H7 (cell line): ENCODE measurements at regions not wholly inside any gene's neighbourhood (a gene's known extent, or its start where the extent isn't known, plus 50 kb on each side); places are given as distances from the start of the nearest gene placed in this dataset.

Experiments used
- DNase-seq: peaks from one replicate; pipeline ENCODE4 v3.0.0; 2012
- H3K27me3 ChIP-seq: 2 replicates; pipeline ENCODE4 v1.6.0; 2011; ENCODE audit warnings: mild to moderate bottlenecking, low read length; ENCODE audit not compliant: control insufficient read depth, insufficient read depth
- H3K36me3 ChIP-seq: replicated peaks from 2 replicates; pipeline ENCODE4 v1.5.1; 2011; ENCODE audit warnings: low read length; ENCODE audit not compliant: control insufficient read depth, insufficient read depth
- H3K4me3 ChIP-seq: 2 replicates; pipeline ENCODE4 v1.5.1; 2011; ENCODE audit warnings: low read depth, mild to moderate bottlenecking, control low read depth, low read length, moderate library complexity; ENCODE audit not compliant: insufficient read depth

DNA sequence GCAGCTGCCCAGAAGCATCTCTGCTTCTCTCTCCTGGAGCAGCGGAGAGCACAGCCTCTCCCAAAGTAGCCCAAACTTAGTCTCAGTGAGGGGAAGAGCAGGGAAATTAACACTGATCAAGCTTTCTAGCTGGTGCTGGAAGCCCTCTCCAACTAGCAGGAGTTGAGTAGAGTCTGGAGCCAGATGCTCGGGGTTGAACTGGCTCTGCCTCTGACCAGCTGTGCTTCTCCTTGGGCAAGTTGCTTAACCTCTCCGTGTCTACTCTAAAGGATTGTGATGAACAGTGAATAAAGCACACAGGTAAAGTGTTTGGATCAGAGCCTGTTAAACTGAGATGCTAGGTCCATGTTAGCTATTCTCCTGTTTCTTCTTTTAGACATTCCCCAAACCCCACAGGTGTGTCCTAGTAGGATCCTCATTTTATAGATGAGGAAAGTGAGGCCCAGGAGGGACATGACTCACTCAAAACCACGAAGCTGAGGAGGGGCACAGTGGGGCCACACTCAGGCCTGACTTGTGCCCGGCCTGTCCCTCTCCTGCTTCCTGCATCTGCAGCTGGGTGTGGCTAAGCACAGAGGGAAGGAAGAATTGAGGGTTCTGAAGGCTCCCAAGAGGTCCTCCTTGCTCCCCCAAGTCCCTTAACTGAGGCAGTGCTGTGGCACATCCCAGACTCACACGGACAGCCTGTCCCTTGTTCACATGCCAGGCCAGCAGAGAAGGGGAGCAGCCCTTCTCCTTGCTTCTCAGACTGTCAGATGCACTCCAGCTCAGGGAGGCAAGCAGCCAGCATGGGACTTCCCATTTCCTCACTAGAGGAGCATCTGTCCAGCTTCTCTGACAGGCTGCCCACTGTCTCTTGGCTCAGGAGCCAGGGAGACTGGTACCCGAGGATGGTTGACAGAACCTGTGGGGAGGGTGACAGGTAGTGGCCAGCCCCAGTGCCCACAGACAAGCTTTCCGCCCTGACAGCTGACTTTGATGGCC lies 152.0 kb upstream of the IGSF21 start:
- H3K4me3 ChIP-seq, result no peak overlapping the region
- no peaks in the 10 kb centered on the region for H3K36me3 ChIP-seq

DNA sequence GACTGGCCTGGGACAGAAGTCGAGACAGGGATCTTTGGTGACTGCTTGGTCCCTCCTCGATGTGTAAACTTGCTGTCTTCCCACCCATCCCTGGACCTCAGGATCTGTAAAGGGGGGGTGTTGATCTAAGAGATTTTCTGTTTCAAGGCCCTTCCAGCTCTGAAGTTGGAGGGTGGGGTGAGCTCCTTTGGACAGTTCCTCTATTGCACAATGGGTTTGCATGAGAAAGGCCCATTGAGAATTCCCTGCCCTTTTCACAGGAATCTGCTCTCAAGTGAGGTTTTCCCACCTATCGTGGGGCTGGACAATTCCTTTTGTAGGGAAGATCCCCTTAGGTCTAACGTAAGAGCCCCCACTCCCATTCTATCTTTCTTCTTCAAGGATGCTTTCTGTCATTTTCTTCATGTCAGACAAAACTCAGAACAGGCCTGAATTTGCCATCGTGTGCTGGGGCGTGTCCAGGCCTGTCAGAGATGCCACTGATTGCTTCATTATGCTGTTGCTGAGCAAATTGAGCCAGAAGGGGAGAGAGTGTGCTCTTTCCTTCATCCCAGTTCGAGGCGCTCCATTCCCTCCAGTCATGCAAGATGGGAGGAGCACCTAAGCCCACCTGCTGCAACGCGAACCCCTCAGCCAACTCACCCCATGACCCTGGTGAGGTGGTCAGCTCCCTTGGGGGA lies 149.9 kb upstream of the IGSF21 start:
- no peaks in the 10 kb centered on the region for H3K36me3 ChIP-seq
- no peaks in the 10 kb centered on the region; the same call in none of the 2 replicates for H3K27me3 ChIP-seq
- no peak overlapping the region for H3K4me3 ChIP-seq
- DNase-seq, result peak; percentile 47

More for the DNA sequence above, 152.0 kb upstream of the IGSF21 start:
- H3K27me3 ChIP-seq, result no peaks in the 10 kb centered on the region; the same call in none of the 2 replicates
- no peak for DNase-seq

GRCh38 chr1:17958704-17959103 lies 148.9 kb upstream of the IGSF21 start:
- no peak for DNase-seq
- no peaks in the 10 kb centered on the region; the same call in none of the 2 replicates for H3K27me3 ChIP-seq
- no peak overlapping the region for H3K4me3 ChIP-seq
- H3K36me3 ChIP-seq, result no peaks in the 10 kb centered on the region

GRCh38 chr1:17963513-17963912 lies 144.1 kb upstream of the IGSF21 start:
- H3K36me3 ChIP-seq, result no peaks in the 10 kb centered on the region
- H3K27me3 ChIP-seq, result peaks cover 2% of the 10 kb centered on the region
- DNase-seq, result no peak
- no peak overlapping the region for H3K4me3 ChIP-seq

- no peak for DNase-seq
- Histone ChIP-seq H3K36me3 (no peaks in the 10 kb centered on the region), H3K27me3 (peaks cover 2% of the 10 kb centered on the region), H3K4me3 (no peak overlapping the region)
Observed at GRCh38 chr1:17965515-17966100, 142.0 kb upstream of the IGSF21 start.

GRCh38 chr1:17966341-17966740 lies 141.3 kb upstream of the IGSF21 start:
- H3K27me3 ChIP-seq, result peaks cover 2% of the 10 kb centered on the region
- H3K36me3 ChIP-seq, result no peaks in the 10 kb centered on the region
- H3K4me3 ChIP-seq, result no peak overlapping the region
- no peak for DNase-seq

DNA sequence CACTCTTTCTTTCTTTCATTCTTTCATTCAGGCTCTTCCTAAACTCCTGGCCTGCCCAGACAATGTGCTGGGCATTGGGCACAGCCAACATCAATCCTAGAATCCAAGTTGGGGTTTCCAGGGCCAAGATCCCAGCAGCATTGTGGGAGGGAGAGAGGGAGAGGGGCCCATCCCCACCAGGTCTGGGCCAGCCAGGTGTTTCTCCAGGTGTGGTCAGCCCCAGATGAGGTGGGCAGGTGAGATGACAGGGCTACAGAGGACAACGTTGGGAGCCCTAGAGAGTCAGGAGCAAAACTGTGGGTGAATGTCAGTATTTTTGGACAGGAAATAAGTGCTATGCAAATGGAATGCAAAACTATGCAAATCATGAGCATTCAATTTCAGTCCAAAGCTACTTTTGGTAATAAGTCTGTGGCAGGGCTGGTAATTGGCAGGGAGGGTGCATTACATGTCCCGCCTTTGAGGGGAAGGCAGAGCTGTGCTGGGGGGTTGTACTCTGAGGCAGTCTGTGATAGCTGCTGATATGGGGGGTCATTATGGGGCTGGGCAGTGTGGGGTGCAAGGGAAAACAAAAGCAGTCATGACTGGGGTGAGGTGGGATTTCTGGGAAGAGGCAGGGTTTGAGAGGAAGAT lies 139.9 kb upstream of the IGSF21 start:
- no peak for DNase-seq
- Histone ChIP-seq H3K36me3 (no peaks in the 10 kb centered on the region), H3K4me3 (no peak overlapping the region), H3K27me3 (peaks cover 2% of the 10 kb centered on the region)

DNA sequence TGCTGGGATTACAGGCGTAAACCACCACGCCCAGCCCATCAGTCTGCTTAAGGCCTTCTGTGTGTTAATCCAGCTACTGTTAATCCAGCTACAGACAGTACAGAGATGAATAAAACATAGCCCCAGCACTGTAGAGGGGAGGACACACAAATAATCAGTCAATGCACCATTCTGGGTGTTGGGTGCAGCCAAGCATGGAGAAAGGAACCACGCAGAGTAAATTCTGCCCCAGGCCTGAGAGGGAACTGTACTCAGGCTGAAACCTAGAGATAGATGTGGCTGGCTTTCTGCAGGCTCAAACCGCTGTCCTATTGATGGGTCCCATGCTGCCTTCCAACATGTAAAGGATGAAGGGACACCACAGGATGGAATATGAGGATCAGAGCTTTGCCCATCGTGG lies 136.8 kb upstream of the IGSF21 start:
- Histone ChIP-seq H3K4me3 (no peak overlapping the region), H3K36me3 (no peaks in the 10 kb centered on the region), H3K27me3 (peaks cover 2% of the 10 kb centered on the region)
- no peak for DNase-seq

DNA sequence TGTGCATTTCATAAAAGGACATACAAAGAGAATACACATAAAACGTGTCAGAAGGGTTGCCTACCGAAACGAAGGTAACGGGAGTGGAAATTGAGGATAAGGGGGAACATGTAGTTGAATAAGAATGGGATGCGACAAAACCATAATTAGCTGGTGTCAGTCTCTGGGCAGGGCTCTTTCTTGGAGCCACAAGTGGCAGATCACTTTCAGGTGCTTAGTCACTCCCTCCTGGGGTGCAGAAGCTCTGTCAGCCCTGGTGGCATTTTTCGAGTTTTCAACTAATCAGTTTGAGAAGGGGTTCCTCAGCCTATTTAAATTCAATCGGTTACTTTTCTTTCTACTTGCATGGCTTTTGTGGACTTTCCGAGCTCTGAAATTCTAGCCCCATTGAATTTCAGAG lies 133.9 kb upstream of the IGSF21 start:
- no peaks in the 10 kb centered on the region for H3K36me3 ChIP-seq
- no peaks in the 10 kb centered on the region; the same call in 1 of the 2 replicates for H3K27me3 ChIP-seq
- H3K4me3 ChIP-seq, result no peak overlapping the region
- DNase-seq, result no peak

DNA sequence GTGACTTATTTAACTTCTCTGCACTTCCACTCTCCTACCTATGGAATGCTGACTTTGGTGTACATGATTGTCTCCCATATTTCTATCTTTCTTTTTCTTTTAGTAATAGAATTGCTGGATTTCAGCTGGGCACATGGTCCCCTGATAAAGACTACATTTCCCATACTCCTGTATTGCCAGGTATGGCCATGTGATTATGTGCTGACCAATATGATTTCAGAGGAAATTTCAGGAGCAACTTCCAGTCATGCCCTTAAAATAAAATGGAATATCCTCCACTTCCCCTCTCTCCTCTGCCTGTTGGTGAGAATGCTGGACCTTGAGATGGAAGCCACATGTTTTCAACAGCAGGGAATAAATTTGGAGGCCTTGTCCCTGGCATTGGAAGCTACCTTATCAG lies 130.7 kb upstream of the IGSF21 start:
- Histone ChIP-seq H3K27me3 (no peaks in the 10 kb centered on the region; the same call in 1 of the 2 replicates), H3K4me3 (no peak overlapping the region), H3K36me3 (no peaks in the 10 kb centered on the region)
- peak; percentile 53 for DNase-seq

- Histone ChIP-seq H3K27me3 (no peaks in the 10 kb centered on the region; the same call in 1 of the 2 replicates), H3K36me3 (no peaks in the 10 kb centered on the region), H3K4me3 (no peak overlapping the region)
- no peak for DNase-seq
Observed at GRCh38 chr1:17978016-17978415, 129.6 kb upstream of the IGSF21 start.

DNA sequence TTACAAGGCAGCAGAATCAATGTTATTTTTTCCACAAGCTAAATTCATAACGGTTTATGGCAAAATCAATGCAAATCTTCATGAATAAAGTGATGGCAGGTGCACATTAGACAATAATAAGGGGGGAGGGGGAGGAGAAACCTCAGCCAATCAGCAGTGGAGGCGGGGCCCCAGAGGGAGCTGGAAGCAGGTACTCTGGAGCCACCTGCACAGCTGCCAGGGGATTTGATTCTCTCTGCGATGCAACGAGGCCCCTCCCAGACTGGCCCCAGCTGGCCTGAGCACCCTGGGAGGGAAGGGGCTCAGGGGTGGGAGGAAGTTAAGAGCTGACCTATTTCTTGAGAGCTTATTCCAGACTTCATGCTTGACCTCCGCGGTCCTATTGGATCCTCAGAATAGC lies 127.8 kb upstream of the IGSF21 start:
- Histone ChIP-seq H3K36me3 (no peaks in the 10 kb centered on the region), H3K27me3 (peaks cover 1% of the 10 kb centered on the region; the same call in 1 of the 2 replicates), H3K4me3 (no peak overlapping the region)
- DNase-seq, result peak; percentile 70

DNA sequence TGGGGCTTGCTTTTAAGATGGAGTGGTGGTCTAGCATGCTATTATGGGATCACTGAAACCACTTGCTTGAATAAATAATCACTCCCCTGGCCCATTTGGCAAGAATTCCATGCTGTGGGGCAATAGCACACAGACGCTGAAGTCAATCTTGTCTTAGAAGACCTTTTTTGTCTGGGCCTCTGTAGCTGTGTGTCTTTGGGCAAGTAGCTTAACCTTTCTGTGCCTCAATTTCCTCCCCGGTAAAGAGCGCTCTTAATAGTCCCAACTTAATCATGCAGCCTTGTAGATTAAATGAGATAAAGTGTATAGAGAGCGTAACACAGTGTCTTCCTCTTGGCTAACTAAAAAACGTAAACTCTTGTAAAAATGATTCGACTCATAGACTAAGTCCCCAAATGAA lies 125.4 kb upstream of the IGSF21 start:
- Histone ChIP-seq H3K27me3 (peaks cover 1% of the 10 kb centered on the region; the same call in 1 of the 2 replicates), H3K36me3 (no peaks in the 10 kb centered on the region), H3K4me3 (no peak overlapping the region)
- no peak for DNase-seq

DNA sequence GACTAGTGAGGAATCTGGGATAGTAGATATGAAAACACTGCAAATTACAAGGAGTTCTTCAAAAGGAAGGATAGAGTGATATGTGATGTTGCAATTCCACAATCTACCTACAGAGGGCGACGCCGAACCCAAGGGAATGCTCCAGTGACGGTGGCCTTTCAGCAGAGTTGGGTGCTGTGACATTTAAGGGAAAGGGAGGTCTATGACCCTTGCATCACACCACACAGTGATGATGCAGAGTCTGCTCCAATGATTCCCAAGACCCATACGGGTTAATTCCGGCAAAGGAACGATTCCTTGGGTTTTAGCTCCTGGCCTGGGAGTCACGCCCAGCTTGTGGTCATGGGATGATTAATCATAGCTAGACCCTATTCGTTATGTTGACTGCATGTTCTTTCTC lies 123.0 kb upstream of the IGSF21 start:
- peak; percentile 75 for DNase-seq
- Histone ChIP-seq H3K36me3 (no peaks in the 10 kb centered on the region), H3K4me3 (no peak overlapping the region), H3K27me3 (peaks cover 1% of the 10 kb centered on the region; the same call in 1 of the 2 replicates)
